ENCODE measurements at regions not wholly inside any gene's neighbourhood (a gene's known extent, or its start where the extent isn't known, plus 50 kb on each side); places are given as distances from the start of the nearest gene placed in this dataset.

DNA sequence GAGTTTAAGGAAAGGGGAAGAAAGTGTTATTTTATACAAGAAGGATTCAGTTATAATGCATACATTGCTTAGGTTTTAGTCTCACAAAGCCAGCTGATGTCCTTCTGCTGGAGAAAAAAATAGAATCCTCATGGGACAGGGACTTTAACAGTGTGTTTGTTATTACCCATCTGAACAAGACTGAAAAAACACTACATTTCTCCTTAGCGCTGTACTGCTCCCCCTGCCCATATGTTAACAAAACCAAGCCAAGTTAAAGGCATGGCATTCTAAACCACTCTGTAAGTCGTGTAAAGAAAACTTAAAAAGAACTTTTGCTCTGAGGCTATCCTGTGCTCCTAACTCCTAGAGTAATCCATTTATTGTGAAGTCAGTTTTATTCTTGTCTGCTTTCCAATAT is 102.6 kb upstream of the NYAP2 start:
- Histone ChIP-seq H3K27me3 (replicated peaks; ENCODE audit: insufficient read depth) (no peaks in the 10 kb centered on the region), H3K4me3 (no peak overlapping the region), H3K4me1 (ENCODE audit: control insufficient read depth in 1 of 2, low read depth in 2 of 2) (no peaks in the 10 kb centered on the region), H3K27ac (no peak overlapping the region), H3K9me3 (no peaks in the 10 kb centered on the region), H3K36me3 (no peaks in the 10 kb centered on the region)
- DNase-seq (ENCODE audit: low spot score) (no peak), ATAC-seq (ENCODE audit: insufficient number of reproducible peaks, low FRiP score, low read depth) (no peak)
- TF ChIP-seq, protein P1, sequence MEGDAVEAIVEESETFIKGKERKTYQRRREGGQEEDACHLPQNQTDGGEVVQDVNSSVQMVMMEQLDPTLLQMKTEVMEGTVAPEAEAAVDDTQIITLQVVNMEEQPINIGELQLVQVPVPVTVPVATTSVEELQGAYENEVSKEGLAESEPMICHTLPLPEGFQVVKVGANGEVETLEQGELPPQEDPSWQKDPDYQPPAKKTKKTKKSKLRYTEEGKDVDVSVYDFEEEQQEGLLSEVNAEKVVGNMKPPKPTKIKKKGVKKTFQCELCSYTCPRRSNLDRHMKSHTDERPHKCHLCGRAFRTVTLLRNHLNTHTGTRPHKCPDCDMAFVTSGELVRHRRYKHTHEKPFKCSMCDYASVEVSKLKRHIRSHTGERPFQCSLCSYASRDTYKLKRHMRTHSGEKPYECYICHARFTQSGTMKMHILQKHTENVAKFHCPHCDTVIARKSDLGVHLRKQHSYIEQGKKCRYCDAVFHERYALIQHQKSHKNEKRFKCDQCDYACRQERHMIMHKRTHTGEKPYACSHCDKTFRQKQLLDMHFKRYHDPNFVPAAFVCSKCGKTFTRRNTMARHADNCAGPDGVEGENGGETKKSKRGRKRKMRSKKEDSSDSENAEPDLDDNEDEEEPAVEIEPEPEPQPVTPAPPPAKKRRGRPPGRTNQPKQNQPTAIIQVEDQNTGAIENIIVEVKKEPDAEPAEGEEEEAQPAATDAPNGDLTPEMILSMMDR (IDR thresholded peaks at IDR 0.05), result no peak

DNA sequence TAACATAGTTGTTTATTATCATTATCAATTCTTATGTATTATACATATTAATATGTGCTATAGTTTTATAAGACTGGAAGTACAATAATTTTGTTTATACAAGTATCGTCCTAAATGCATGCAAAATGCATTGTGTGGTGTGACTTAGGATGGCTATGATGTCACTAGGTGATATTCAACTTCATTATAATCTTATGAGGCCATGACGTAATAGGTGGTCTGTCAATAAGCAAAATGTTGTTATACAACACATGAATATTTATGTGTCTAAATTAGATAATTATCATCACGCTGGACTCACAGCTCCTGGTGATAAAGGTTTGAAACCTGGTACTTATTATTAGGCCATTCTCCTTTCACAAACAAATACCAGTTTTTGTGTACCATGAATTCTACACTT is 104.4 kb upstream of the NYAP2 start:
- no peak overlapping the region for H3K4me3 ChIP-seq
- no peaks in the 10 kb centered on the region for H3K36me3 ChIP-seq
- no peak overlapping the region for H3K27ac ChIP-seq

DNA sequence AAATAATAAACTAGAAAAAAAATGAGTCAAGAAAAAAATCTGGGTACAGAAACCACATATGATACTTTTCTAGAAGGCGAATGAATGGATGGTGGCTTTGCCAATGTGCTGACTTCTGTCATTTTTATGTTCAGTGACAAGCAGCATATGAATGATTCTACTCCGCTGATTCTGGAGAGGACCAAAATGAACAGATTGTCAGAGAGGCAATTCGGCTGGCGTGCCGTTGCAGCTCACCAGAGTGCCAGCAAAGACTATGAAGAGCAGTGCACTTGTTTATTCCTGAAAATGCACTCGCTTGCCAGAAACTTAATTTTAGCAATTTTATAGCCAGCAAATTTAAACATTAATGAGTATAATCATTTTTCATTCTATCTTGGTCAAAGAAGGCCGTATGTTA is 105.9 kb upstream of the NYAP2 start:
- no peaks in the 10 kb centered on the region for H3K9me3 ChIP-seq
- H3K27me3 ChIP-seq (replicated peaks; ENCODE audit: insufficient read depth), result no peaks in the 10 kb centered on the region
- H3K36me3 ChIP-seq, result no peaks in the 10 kb centered on the region
- DNase-seq (ENCODE audit: low spot score), result no peak
- H3K4me1 ChIP-seq (ENCODE audit: control insufficient read depth in 1 of 2, low read depth in 2 of 2), result no peaks in the 10 kb centered on the region
- H3K4me3 ChIP-seq, result no peak overlapping the region
- TF ChIP-seq, protein P1 (IDR thresholded peaks at IDR 0.05), result no peak
- ATAC-seq (ENCODE audit: insufficient number of reproducible peaks, low FRiP score, low read depth), result no peak
- H3K27ac ChIP-seq, result no peak overlapping the region

More for the DNA sequence above, 104.4 kb upstream of the NYAP2 start:
- no peak for ATAC-seq (ENCODE audit: insufficient number of reproducible peaks, low FRiP score, low read depth)
- TF ChIP-seq, protein P1 (IDR thresholded peaks at IDR 0.05), result no peak
- no peak for DNase-seq (ENCODE audit: low spot score)
- H3K4me1 ChIP-seq (ENCODE audit: control insufficient read depth in 1 of 2, low read depth in 2 of 2), result no peaks in the 10 kb centered on the region
- no peaks in the 10 kb centered on the region for H3K9me3 ChIP-seq
- H3K27me3 ChIP-seq (replicated peaks; ENCODE audit: insufficient read depth), result no peaks in the 10 kb centered on the region

DNA sequence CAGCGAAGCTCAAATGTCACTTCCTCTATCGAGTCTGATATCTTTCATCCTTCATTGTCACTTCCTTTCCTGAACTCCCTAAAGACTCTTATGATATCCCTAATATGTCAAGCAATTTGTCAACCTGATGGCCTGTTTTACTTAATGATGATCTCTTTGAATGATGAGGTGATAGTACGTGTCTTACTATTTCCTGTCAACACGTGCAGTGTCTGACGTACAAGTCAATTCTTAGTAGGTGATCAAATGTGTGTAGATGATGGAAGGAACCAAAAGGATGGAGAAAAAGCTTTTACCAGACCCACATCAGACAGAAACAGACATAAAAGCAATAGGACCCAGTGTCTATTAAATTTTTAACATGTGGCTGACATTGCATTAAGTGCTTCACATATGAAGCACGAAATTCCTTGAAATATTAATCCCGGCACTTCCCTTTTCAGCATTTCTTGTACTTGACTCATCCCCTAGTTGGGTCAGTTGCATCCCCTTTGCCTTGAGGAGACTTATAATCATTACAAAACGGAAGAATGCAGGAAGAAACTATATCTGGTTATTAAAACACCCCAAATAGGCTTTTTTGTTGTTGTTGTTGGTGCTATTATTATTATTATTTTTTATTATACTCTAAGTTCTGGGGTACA is 108.6 kb upstream of the NYAP2 start:
- H3K9me3 ChIP-seq, result no peaks in the 10 kb centered on the region
- TF ChIP-seq, protein P1 (IDR thresholded peaks at IDR 0.05), result no peak
- ATAC-seq (ENCODE audit: insufficient number of reproducible peaks, low FRiP score, low read depth), result no peak

DNA sequence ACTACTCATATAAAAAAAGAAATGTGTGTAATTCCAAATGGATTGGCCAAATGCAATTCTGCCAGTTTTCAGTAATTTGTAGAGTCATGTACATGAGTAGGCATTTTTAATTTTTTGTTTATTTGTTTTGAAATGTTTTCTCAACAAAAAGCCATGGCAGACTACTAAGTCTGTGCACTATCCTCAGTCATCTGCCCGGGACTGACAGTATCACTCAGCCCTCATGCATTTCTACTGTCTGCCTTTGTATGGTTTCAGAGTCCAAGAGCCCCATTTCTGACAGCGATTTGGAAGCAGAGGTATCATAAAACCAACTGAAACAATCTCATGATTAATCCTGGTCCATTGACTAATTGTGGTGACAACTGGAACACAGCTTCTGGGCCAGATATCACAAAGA is 109.9 kb upstream of the NYAP2 start:
- no peak for DNase-seq (ENCODE audit: low spot score)
- no peaks in the 10 kb centered on the region for H3K9me3 ChIP-seq
- H3K27ac ChIP-seq, result no peak overlapping the region
- TF ChIP-seq, protein P1 (IDR thresholded peaks at IDR 0.05), result no peak
- ATAC-seq (ENCODE audit: insufficient number of reproducible peaks, low FRiP score, low read depth), result no peak
- H3K4me3 ChIP-seq, result no peak overlapping the region
- no peaks in the 10 kb centered on the region for H3K36me3 ChIP-seq
- H3K4me1 ChIP-seq (ENCODE audit: control insufficient read depth in 1 of 2, low read depth in 2 of 2), result no peaks in the 10 kb centered on the region
- H3K27me3 ChIP-seq (replicated peaks; ENCODE audit: insufficient read depth), result no peaks in the 10 kb centered on the region

More for the DNA sequence above, 108.6 kb upstream of the NYAP2 start:
- H3K27me3 ChIP-seq (replicated peaks; ENCODE audit: insufficient read depth), result no peaks in the 10 kb centered on the region
- H3K4me1 ChIP-seq (ENCODE audit: control insufficient read depth in 1 of 2, low read depth in 2 of 2), result no peaks in the 10 kb centered on the region
- H3K36me3 ChIP-seq, result no peaks in the 10 kb centered on the region
- H3K27ac ChIP-seq, result no peak overlapping the region
- no peak for DNase-seq (ENCODE audit: low spot score)
- H3K4me3 ChIP-seq, result no peak overlapping the region
